IPS DF 19.7 (cell line): ENCODE measurements at regions not wholly inside any gene's neighbourhood (a gene's known extent, or its start where the extent isn't known, plus 50 kb on each side); places are given as distances from the start of the nearest gene placed in this dataset.

Experiments used
- DNase-seq: peaks from one replicate; pipeline ENCODE4 v3.0.0-alpha.2; 2013; ENCODE audit warnings: low read depth, low spot score

GRCh38 chr7:84497873-84498272 is 303.3 kb upstream of the SEMA3A start:
- DNase-seq: no peak

GRCh38 chr7:84495128-84495527 is 300.5 kb upstream of the SEMA3A start:
- DNase-seq: no peak

- no peak for DNase-seq
Observed at GRCh38 chr7:84492098-84493034, 297.8 kb upstream of the SEMA3A start.

- no peak for DNase-seq
Observed at GRCh38 chr7:84490661-84491060, 296.1 kb upstream of the SEMA3A start.

GRCh38 chr7:84484502-84485079 is 290.0 kb upstream of the SEMA3A start:
- no peak for DNase-seq

- no peak for DNase-seq
Observed at GRCh38 chr7:84482476-84482875, 287.9 kb upstream of the SEMA3A start.

- no peak for DNase-seq
Observed at GRCh38 chr7:84479059-84479458, 284.5 kb upstream of the SEMA3A start.

- no peak for DNase-seq
Observed at GRCh38 chr7:84477786-84478478, 283.3 kb upstream of the SEMA3A start.

GRCh38 chr7:84474436-84474835 is 279.8 kb upstream of the SEMA3A start:
- no peak for DNase-seq

- DNase-seq: no peak
Observed at GRCh38 chr7:84471576-84471975, 277.0 kb upstream of the SEMA3A start.

- DNase-seq: no peak
Observed at GRCh38 chr7:84469034-84469433, 274.4 kb upstream of the SEMA3A start.

GRCh38 chr7:84462259-84462658 is 267.7 kb upstream of the SEMA3A start:
- DNase-seq: no peak

- DNase-seq: no peak
Observed at GRCh38 chr7:84461093-84461492, 266.5 kb upstream of the SEMA3A start.

GRCh38 chr7:84455788-84456187 is 261.2 kb upstream of the SEMA3A start:
- no peak for DNase-seq

GRCh38 chr7:84454174-84454959 is 259.8 kb upstream of the SEMA3A start:
- DNase-seq: no peak

- DNase-seq: no peak
Observed at GRCh38 chr7:84452618-84453017, 258.0 kb upstream of the SEMA3A start.

GRCh38 chr7:84450772-84451171 is 256.2 kb upstream of the SEMA3A start:
- DNase-seq: no peak

- no peak for DNase-seq
Observed at GRCh38 chr7:84447636-84448293, 253.2 kb upstream of the SEMA3A start.

- DNase-seq: no peak
Observed at GRCh38 chr7:84446991-84447480, 252.4 kb upstream of the SEMA3A start.

- DNase-seq: no peak
Observed at GRCh38 chr7:84425702-84426259, 231.2 kb upstream of the SEMA3A start.

- DNase-seq: no peak
Observed at GRCh38 chr7:84422790-84423189, 228.2 kb upstream of the SEMA3A start.
